IPS-18c (cell line): ENCODE measurements at regions not wholly inside any gene's neighbourhood (a gene's known extent, or its start where the extent isn't known, plus 50 kb on each side); places are given as distances from the start of the nearest gene placed in this dataset.

Experiments used
- H3K4me3 ChIP-seq: 2 replicates; pipeline ENCODE4 v1.7.0; 2013; ENCODE audit warnings: low read depth, mild to moderate bottlenecking, low read length, moderate library complexity; ENCODE audit not compliant: insufficient read depth
- H3K9me3 ChIP-seq: one replicate; pipeline ENCODE4 v1.6.1; 2013; ENCODE audit warnings: mild to moderate bottlenecking, low read length, moderate library complexity; ENCODE audit not compliant: control insufficient read depth, insufficient read depth

GRCh38 chr4:111701102-111701501 is 444.2 kb upstream of the FAM241A start:
- Histone ChIP-seq H3K4me3 (no peak overlapping the region), H3K9me3 (peaks cover 2% of the 10 kb centered on the region)

GRCh38 chr4:111707491-111707890 is 437.8 kb upstream of the FAM241A start:
- Histone ChIP-seq H3K4me3 (no peak overlapping the region), H3K9me3 (no peaks in the 10 kb centered on the region)

GRCh38 chr4:111712093-111712677 is 433.1 kb upstream of the FAM241A start:
- H3K4me3 ChIP-seq = no peak overlapping the region
- no peaks in the 10 kb centered on the region for H3K9me3 ChIP-seq

- Histone ChIP-seq H3K9me3 (no peaks in the 10 kb centered on the region), H3K4me3 (no peak overlapping the region)
These were observed 432.0 kb upstream of the FAM241A start for GRCh38 chr4:111713276-111713675.

- H3K4me3 ChIP-seq = no peak overlapping the region
- no peaks in the 10 kb centered on the region for H3K9me3 ChIP-seq
These were observed 427.3 kb upstream of the FAM241A start for GRCh38 chr4:111717921-111718320.

GRCh38 chr4:111718763-111719559 is 426.3 kb upstream of the FAM241A start:
- no peaks in the 10 kb centered on the region for H3K9me3 ChIP-seq

GRCh38 chr4:111720866-111721265 is 424.4 kb upstream of the FAM241A start:
- H3K9me3 ChIP-seq = no peaks in the 10 kb centered on the region
- no peak overlapping the region for H3K4me3 ChIP-seq

More at GRCh38 chr4:111718763-111719559, 426.3 kb upstream of the FAM241A start:
- no peak overlapping the region for H3K4me3 ChIP-seq

- H3K4me3 ChIP-seq = no peak overlapping the region
- H3K9me3 ChIP-seq = no peaks in the 10 kb centered on the region
These were observed 423.0 kb upstream of the FAM241A start for GRCh38 chr4:111722213-111722720.

GRCh38 chr4:111736516-111736915 is 408.7 kb upstream of the FAM241A start:
- Histone ChIP-seq H3K4me3 (no peak overlapping the region), H3K9me3 (no peaks in the 10 kb centered on the region)

- H3K4me3 ChIP-seq = no peak overlapping the region
- no peaks in the 10 kb centered on the region for H3K9me3 ChIP-seq
These were observed 400.4 kb upstream of the FAM241A start for GRCh38 chr4:111744847-111745246.

- H3K4me3 ChIP-seq = no peak overlapping the region
- no peaks in the 10 kb centered on the region for H3K9me3 ChIP-seq
These were observed 397.1 kb upstream of the FAM241A start for GRCh38 chr4:111748157-111748556.

GRCh38 chr4:111754003-111754402 is 391.3 kb upstream of the FAM241A start:
- no peak overlapping the region for H3K4me3 ChIP-seq
- no peaks in the 10 kb centered on the region for H3K9me3 ChIP-seq

GRCh38 chr4:111755571-111755970 is 389.7 kb upstream of the FAM241A start:
- H3K9me3 ChIP-seq = no peaks in the 10 kb centered on the region

GRCh38 chr4:111761531-111761930 is 383.7 kb upstream of the FAM241A start:
- no peaks in the 10 kb centered on the region for H3K9me3 ChIP-seq
- H3K4me3 ChIP-seq = no peak overlapping the region

More at GRCh38 chr4:111755571-111755970, 389.7 kb upstream of the FAM241A start:
- H3K4me3 ChIP-seq = no peak overlapping the region

- no peak overlapping the region for H3K4me3 ChIP-seq
These were observed 374.7 kb upstream of the FAM241A start for GRCh38 chr4:111770514-111770913.

GRCh38 chr4:111773858-111774257 is 371.4 kb upstream of the FAM241A start:
- no peak overlapping the region for H3K4me3 ChIP-seq
- H3K9me3 ChIP-seq = peaks cover 3% of the 10 kb centered on the region

More at GRCh38 chr4:111770514-111770913, 374.7 kb upstream of the FAM241A start:
- peaks cover 3% of the 10 kb centered on the region for H3K9me3 ChIP-seq

GRCh38 chr4:111775556-111776297 is 369.5 kb upstream of the FAM241A start:
- Histone ChIP-seq H3K9me3 (no peaks in the 10 kb centered on the region), H3K4me3 (no peak overlapping the region)

- H3K4me3 ChIP-seq = no peak overlapping the region
- no peaks in the 10 kb centered on the region for H3K9me3 ChIP-seq
These were observed 368.7 kb upstream of the FAM241A start for GRCh38 chr4:111776561-111776960.
